ENCODE measurements at regions not wholly inside any gene's neighbourhood (a gene's known extent, or its start where the extent isn't known, plus 50 kb on each side); places are given as distances from the start of the nearest gene placed in this dataset.
"Not testable (repeated sequence)": the region's sequence is repeated elsewhere in the genome, so short reads cannot be mapped to it uniquely, and the experiment has no call there.

- no peak for TF ChIP-seq CTCF (IDR thresholded peaks at IDR 0.05; ENCODE audit: extremely low read depth, missing control alignments)
- no peak for DNase-seq (ENCODE audit: low spot score)
Measured at GRCh38 chrY:12212394-12212793, 488.6 kb upstream of the USP9Y start.

GRCh38 chrY:12215564-12216022 is 485.4 kb upstream of the USP9Y start:
- DNase-seq (ENCODE audit: low spot score) = no peak
- TF ChIP-seq CTCF (IDR thresholded peaks at IDR 0.05; ENCODE audit: extremely low read depth, missing control alignments) = no peak

GRCh38 chrY:12230921-12231320 is 470.1 kb upstream of the USP9Y start:
- no peak for DNase-seq (ENCODE audit: low spot score)
- TF ChIP-seq CTCF (IDR thresholded peaks at IDR 0.05; ENCODE audit: extremely low read depth, missing control alignments) = no peak

GRCh38 chrY:12236399-12236798 is 464.6 kb upstream of the USP9Y start:
- no peak for TF ChIP-seq CTCF (IDR thresholded peaks at IDR 0.05; ENCODE audit: extremely low read depth, missing control alignments)

GRCh38 chrY:12240326-12240725 is 460.7 kb upstream of the USP9Y start:
- not testable (repeated sequence) for DNase-seq (ENCODE audit: low spot score)

More at GRCh38 chrY:12236399-12236798, 464.6 kb upstream of the USP9Y start:
- DNase-seq (ENCODE audit: low spot score) = no peak

GRCh38 chrY:12244146-12244545 is 456.9 kb upstream of the USP9Y start:
- no peak for DNase-seq (ENCODE audit: low spot score)
- no peak for TF ChIP-seq CTCF (IDR thresholded peaks at IDR 0.05; ENCODE audit: extremely low read depth, missing control alignments)

- no peak for TF ChIP-seq CTCF (IDR thresholded peaks at IDR 0.05; ENCODE audit: extremely low read depth, missing control alignments)
- no peak for DNase-seq (ENCODE audit: low spot score)
Measured at GRCh38 chrY:12253756-12254155, 447.3 kb upstream of the USP9Y start.

GRCh38 chrY:12271162-12271561 is 429.9 kb upstream of the USP9Y start:
- TF ChIP-seq CTCF (IDR thresholded peaks at IDR 0.05; ENCODE audit: extremely low read depth, missing control alignments) = no peak
- no peak for DNase-seq (ENCODE audit: low spot score)

Data from GM20000 (cell line).